WTC11 (cell line): ENCODE measurements at regions not wholly inside any gene's neighbourhood (a gene's known extent, or its start where the extent isn't known, plus 50 kb on each side); places are given as distances from the start of the nearest gene placed in this dataset.
A peak's percentile ranks its signal among the peaks of the same experiment; 100 is the strongest.

ENCODE experiments used
- ATAC-seq: fragments of 200-7000 bp; cut with Tn5 transposase; 2 replicates; pipeline ENCODE4 v1.10.0; 2021; ENCODE audit warnings: mild to moderate bottlenecking, moderate library complexity
- CTCF ChIA-PET: fragments of 300-600 bp; sonication (Branson Sonifier 250); formaldehyde crosslinking; loops from one replicate; lab custom pipeline; 2021; ENCODE audit warnings: antibody characterized with exemption; lab: Charles Lee
- POLR2A ChIA-PET: fragments of 350-600 bp; sonication (Branson Sonifier 250); formaldehyde crosslinking; loops from one replicate; lab custom pipeline; 2021; ENCODE audit warnings: antibody characterized with exemption; lab: Charles Lee
- DNase-seq: peaks from one replicate; pipeline ENCODE4 v3.0.0; 2021; ENCODE audit warnings: low spot score
- H3K27ac Mint-ChIP-seq: 2 replicates; pipeline ENCODE4 v1.8.0; 2021; ENCODE audit warnings: mixed read lengths
- H3K27me3 Mint-ChIP-seq: 2 replicates; pipeline ENCODE4 v1.8.0; 2021; ENCODE audit warnings: low read depth, mild to moderate bottlenecking, moderate library complexity, mixed read lengths
- H3K36me3 Mint-ChIP-seq: 2 replicates; pipeline ENCODE4 v1.8.0; 2021; ENCODE audit warnings: mixed read lengths
- H3K4me1 Mint-ChIP-seq: 2 replicates; pipeline ENCODE4 v1.8.0; 2022; ENCODE audit warnings: mixed read lengths
- H3K4me3 Mint-ChIP-seq: 2 replicates; pipeline ENCODE4 v1.8.0; 2021; ENCODE audit warnings: mild to moderate bottlenecking, moderate library complexity, mixed read lengths
- H3K9me3 Mint-ChIP-seq: 2 replicates; pipeline ENCODE4 v1.8.0; 2021; ENCODE audit warnings: mixed read lengths
- E2F1 ChIP-seq: sonication (generic); formaldehyde crosslinking; IDR thresholded peaks from 2 replicates; pipeline ENCODE4 v1.8.0; 2022; ENCODE audit warnings: mild to moderate bottlenecking, missing genetic modification reagents
- E2F4 ChIP-seq: sonication (generic); formaldehyde crosslinking; IDR thresholded peaks from 2 replicates; pipeline ENCODE4 v1.8.1; 2022; ENCODE audit warnings: low read depth, mild to moderate bottlenecking, moderate library complexity, missing genetic modification reagents, borderline replicate concordance
- E2F5 ChIP-seq: sonication (generic); formaldehyde crosslinking; IDR thresholded peaks from 2 replicates; pipeline ENCODE4 v1.8.1; 2022; ENCODE audit warnings: mild to moderate bottlenecking, moderate library complexity, missing genetic modification reagents
- FOXK1 ChIP-seq: sonication (generic); formaldehyde crosslinking; IDR thresholded peaks from 2 replicates; pipeline ENCODE4 v1.8.0; 2022; ENCODE audit warnings: mild to moderate bottlenecking, moderate library complexity, missing genetic modification reagents
- FOXP1 ChIP-seq: sonication (generic); formaldehyde crosslinking; IDR thresholded peaks from 2 replicates; pipeline ENCODE4 v1.8.0; 2022; ENCODE audit warnings: missing genetic modification reagents, mild to moderate bottlenecking, moderate library complexity, borderline replicate concordance
- GTF2I ChIP-seq: fragments of 250-450 bp; sonication (Bioruptor Pico); conservative IDR thresholded peaks from 2 replicates; pipeline ENCODE4 v1.4.0; 2021; ENCODE audit warnings: mild to moderate bottlenecking
- MXD4 ChIP-seq: fragments of 250-450 bp; sonication (Bioruptor Pico); IDR thresholded peaks from 2 replicates; pipeline ENCODE4 v1.8.0; 2021; ENCODE audit warnings: mild to moderate bottlenecking, moderate library complexity, borderline replicate concordance
- NFE2L1 ChIP-seq: sonication (generic); formaldehyde crosslinking; IDR thresholded peaks from 2 replicates; pipeline ENCODE4 v1.8.1; 2023; ENCODE audit warnings: missing genetic modification reagents
- NFYB ChIP-seq: sonication (generic); formaldehyde crosslinking; conservative IDR thresholded peaks from 2 replicates; pipeline ENCODE4 v1.8.0; 2022; ENCODE audit warnings: low read depth, missing genetic modification reagents
- PRDM15 ChIP-seq: sonication (generic); formaldehyde crosslinking; IDR thresholded peaks from 2 replicates; pipeline ENCODE4 v1.8.0; 2022; ENCODE audit warnings: missing genetic modification reagents
- RORB ChIP-seq: fragments of 250-450 bp; sonication (Bioruptor Pico); IDR thresholded peaks from 2 replicates; pipeline ENCODE4 v1.9.0; 2021; ENCODE audit warnings: mild to moderate bottlenecking
- SOX15 ChIP-seq: fragments of 250-450 bp; sonication (Bioruptor Pico); IDR thresholded peaks from 2 replicates; pipeline ENCODE4 v1.9.0; 2021; ENCODE audit warnings: mild to moderate bottlenecking
- TEAD1 ChIP-seq: sonication (generic); formaldehyde crosslinking; IDR thresholded peaks from 2 replicates; pipeline ENCODE4 v1.8.0; 2022; ENCODE audit warnings: mild to moderate bottlenecking, missing genetic modification reagents
- ZNF138 ChIP-seq: sonication (generic); formaldehyde crosslinking; conservative IDR thresholded peaks from 2 replicates; pipeline ENCODE4 v1.8.1; 2022; ENCODE audit warnings: mild to moderate bottlenecking, moderate library complexity, missing genetic modification reagents
- ZNF396 ChIP-seq: fragments of 250-450 bp; sonication (Bioruptor Pico); IDR thresholded peaks from 2 replicates; pipeline ENCODE4 v1.8.0; 2021; ENCODE audit warnings: mild to moderate bottlenecking, moderate library complexity, borderline replicate concordance
- ZNF416 ChIP-seq: fragments of 250-450 bp; sonication (Bioruptor Pico); IDR thresholded peaks from 2 replicates; pipeline ENCODE4 v1.9.0; 2021; ENCODE audit warnings: mild to moderate bottlenecking, inconsistent platforms
- TF ChIP-seq, protein P1 (sequence below): fragments of 200-600 bp; IDR thresholded peaks from 2 replicates; pipeline ENCODE4 v1.8.0; 2022; ENCODE audit warnings: antibody characterized with exemption
- TF ChIP-seq, protein P2 (sequence below): sonication (generic); formaldehyde crosslinking; IDR thresholded peaks from 2 replicates; pipeline ENCODE4 v1.8.1; 2023; ENCODE audit warnings: mild to moderate bottlenecking, missing genetic modification reagents

DNA sequence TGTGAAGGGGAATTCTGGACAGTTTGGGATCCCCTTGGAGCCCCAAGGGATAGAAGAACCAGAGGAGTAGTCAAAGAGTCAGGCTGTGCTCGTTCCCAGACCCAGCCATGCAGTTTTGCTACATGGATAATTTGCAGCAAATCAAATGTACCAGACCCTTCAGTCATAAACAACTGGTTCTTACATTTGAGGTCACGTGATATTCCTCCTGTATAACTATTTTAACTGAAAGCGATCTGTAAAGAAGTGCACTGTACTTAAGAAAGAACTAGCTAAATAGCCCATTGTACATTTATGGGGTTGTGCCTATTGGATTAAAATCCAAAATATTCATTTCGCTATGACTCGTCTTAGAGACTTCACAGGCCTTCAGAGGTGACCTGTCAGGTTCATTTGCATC, 550.2 kb upstream of the TENM3 start:
- Mint-ChIP-seq H3K27me3 (no peaks in the 10 kb centered on the region), H3K4me3 (no peak overlapping the region), H3K36me3 (no peaks in the 10 kb centered on the region), H3K4me1 (peaks cover 29% of the 10 kb centered on the region), H3K9me3 (no peaks in the 10 kb centered on the region), H3K27ac (no peak overlapping the region)
- CTCF ChIA-PET = no interaction called here
- DNase-seq = no peak
- POLR2A ChIA-PET = no interaction called here
- ATAC-seq = no peak
- TF ChIP-seq E2F5 (CRISPR knock-in tag) (no peak), SOX15 (no peak)
- TF ChIP-seq, all 79 proteins: peak for 0

DNA sequence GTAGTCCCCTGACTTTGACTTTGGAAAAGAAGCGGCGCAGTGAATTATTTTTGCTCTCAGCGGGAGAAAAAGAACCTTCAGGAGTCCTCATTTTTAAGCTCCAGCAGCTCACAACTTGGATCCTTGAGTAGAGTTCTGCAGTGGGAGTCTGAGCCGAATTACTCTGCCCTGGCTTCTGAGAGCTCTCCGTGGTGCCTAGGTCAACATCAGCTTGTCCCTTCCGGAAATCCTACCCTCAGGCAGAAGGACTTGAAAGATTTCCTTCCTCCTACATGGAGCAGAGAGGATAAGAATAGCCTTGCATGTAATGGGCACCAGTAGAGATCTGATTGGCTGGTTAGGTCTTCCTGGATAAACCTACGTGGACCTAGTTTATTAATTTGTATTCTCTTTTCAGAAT, 549.7 kb upstream of the TENM3 start:
- TF ChIP-seq ZNF416 (CRISPR knock-in tag) = no peak
- TF ChIP-seq, protein P1, sequence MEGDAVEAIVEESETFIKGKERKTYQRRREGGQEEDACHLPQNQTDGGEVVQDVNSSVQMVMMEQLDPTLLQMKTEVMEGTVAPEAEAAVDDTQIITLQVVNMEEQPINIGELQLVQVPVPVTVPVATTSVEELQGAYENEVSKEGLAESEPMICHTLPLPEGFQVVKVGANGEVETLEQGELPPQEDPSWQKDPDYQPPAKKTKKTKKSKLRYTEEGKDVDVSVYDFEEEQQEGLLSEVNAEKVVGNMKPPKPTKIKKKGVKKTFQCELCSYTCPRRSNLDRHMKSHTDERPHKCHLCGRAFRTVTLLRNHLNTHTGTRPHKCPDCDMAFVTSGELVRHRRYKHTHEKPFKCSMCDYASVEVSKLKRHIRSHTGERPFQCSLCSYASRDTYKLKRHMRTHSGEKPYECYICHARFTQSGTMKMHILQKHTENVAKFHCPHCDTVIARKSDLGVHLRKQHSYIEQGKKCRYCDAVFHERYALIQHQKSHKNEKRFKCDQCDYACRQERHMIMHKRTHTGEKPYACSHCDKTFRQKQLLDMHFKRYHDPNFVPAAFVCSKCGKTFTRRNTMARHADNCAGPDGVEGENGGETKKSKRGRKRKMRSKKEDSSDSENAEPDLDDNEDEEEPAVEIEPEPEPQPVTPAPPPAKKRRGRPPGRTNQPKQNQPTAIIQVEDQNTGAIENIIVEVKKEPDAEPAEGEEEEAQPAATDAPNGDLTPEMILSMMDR = no peak
- Mint-ChIP-seq H3K27ac (no peak overlapping the region), H3K36me3 (no peaks in the 10 kb centered on the region), H3K27me3 (no peaks in the 10 kb centered on the region), H3K4me3 (no peak overlapping the region), H3K4me1 (peaks cover 24% of the 10 kb centered on the region), H3K9me3 (no peaks in the 10 kb centered on the region)
- ChIA-PET POLR2A (no interaction called here), CTCF (no interaction called here)
- ATAC-seq (peak; percentile 59; the same call in 1 of the 2 replicates), DNase-seq (no peak)

DNA sequence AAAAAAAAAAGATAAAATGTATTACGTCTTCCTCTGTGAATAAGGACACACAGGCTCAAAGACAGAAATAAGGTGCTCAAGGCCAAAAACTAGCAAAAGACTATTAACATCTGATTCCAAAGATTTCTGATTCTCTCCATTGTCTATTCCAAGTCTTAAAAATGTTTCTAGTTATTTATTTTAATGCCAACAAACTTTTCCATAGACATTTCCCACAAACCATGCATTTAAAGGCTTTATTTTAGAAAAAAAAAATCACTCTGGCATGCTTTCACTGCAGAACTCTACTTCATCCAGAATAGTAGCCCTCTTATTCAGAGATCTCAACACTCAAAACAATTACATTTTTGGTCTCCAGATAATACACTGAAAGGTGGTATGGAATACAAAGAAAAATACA, 545.0 kb upstream of the TENM3 start:
- ATAC-seq = no peak
- Mint-ChIP-seq H3K9me3 (no peaks in the 10 kb centered on the region), H3K27me3 (no peaks in the 10 kb centered on the region), H3K4me1 (peaks cover 10% of the 10 kb centered on the region), H3K4me3 (no peak overlapping the region)
- POLR2A ChIA-PET = no interaction called here
- TF ChIP-seq NFYB (no peak), PRDM15 (CRISPR knock-in tag) (no peak), NFE2L1 (no peak), ZNF396 (CRISPR knock-in tag) (no peak), GTF2I (CRISPR knock-in tag) (no peak), FOXK1 (CRISPR knock-in tag) (no peak)
- TF ChIP-seq, all 79 proteins: peak for 0
- CTCF ChIA-PET = no interaction called here
- H3K27ac Mint-ChIP-seq = no peak overlapping the region
- H3K36me3 Mint-ChIP-seq = no peaks in the 10 kb centered on the region
- no peak for DNase-seq

- ATAC-seq (no peak), DNase-seq (no peak)
- H3K9me3 Mint-ChIP-seq = no peaks in the 10 kb centered on the region
- H3K36me3 Mint-ChIP-seq = no peaks in the 10 kb centered on the region
- ChIA-PET POLR2A (no interaction called here), CTCF (no interaction called here)
- no peaks in the 10 kb centered on the region for H3K4me1 Mint-ChIP-seq
- H3K4me3 Mint-ChIP-seq = no peak overlapping the region
- no peaks in the 10 kb centered on the region for H3K27me3 Mint-ChIP-seq
- H3K27ac Mint-ChIP-seq = no peak overlapping the region
- TF ChIP-seq E2F1 (CRISPR knock-in tag) (no peak), FOXP1 (CRISPR knock-in tag) (no peak), TEAD1 (no peak), ZNF138 (CRISPR knock-in tag) (no peak), RORB (CRISPR knock-in tag) (no peak), E2F5 (CRISPR knock-in tag) (no peak), E2F4 (CRISPR knock-in tag) (no peak), MXD4 (CRISPR knock-in tag) (no peak)
- TF ChIP-seq, protein P2, sequence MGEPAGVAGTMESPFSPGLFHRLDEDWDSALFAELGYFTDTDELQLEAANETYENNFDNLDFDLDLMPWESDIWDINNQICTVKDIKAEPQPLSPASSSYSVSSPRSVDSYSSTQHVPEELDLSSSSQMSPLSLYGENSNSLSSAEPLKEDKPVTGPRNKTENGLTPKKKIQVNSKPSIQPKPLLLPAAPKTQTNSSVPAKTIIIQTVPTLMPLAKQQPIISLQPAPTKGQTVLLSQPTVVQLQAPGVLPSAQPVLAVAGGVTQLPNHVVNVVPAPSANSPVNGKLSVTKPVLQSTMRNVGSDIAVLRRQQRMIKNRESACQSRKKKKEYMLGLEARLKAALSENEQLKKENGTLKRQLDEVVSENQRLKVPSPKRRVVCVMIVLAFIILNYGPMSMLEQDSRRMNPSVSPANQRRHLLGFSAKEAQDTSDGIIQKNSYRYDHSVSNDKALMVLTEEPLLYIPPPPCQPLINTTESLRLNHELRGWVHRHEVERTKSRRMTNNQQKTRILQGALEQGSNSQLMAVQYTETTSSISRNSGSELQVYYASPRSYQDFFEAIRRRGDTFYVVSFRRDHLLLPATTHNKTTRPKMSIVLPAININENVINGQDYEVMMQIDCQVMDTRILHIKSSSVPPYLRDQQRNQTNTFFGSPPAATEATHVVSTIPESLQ (CRISPR knock-in tag) = no peak
These were observed 542.0 kb upstream of the TENM3 start for GRCh38 chr4:181701214-181701613.
